ENCODE measurements at regions not wholly inside any gene's neighbourhood (a gene's known extent, or its start where the extent isn't known, plus 50 kb on each side); places are given as distances from the start of the nearest gene placed in this dataset.

DNA sequence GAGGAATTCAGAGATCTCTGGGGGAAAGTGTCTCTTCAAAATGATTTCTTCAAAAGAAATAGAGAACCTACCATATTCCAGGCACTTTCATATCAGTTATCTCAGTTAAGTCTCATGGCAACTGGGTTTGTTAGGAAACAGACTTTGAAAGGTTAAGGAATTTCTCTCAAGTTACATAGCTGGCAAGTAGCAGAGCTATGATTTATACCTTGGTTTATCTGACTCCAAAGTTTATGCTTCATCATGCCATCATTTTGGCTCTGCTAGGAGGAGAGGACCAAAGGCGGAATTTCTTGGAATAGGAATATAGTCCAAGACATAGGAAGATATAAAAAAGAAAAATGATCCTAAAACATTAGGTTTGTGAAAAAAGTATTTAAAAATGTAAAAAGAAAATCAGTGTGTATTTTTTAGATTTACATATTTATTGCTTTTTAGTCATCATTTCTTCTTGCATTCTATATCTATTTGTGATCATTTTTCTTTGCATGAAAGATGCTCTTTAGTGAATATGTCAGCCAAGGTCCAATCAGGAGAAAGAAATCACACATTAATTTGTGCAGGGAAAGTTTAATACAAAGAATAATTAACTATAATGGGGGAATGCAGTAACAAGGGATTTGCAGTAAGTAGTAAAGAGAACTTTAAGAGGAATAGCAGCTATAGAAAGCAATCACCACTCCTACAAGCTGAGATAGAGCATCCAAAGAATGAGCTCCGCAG lies 199.1 kb upstream of the ZBED5 start:
- no peak for TF ChIP-seq CTCF (IDR thresholded peaks at IDR 0.05)
- TF ChIP-seq POLR2A (IDR thresholded peaks at IDR 0.05; ENCODE audit: low read depth) = no peak
- no peak for TF ChIP-seq EP300 (IDR thresholded peaks at IDR 0.05)
- TF ChIP-seq POLR2AphosphoS5 (IDR thresholded peaks at IDR 0.05) = no peak

Data from esophagus muscularis mucosa (tissue), 4 donors.